DND-41 (cell line): ENCODE measurements at regions not wholly inside any gene's neighbourhood (a gene's known extent, or its start where the extent isn't known, plus 50 kb on each side); places are given as distances from the start of the nearest gene placed in this dataset.

ENCODE experiments used
- CTCF ChIP-seq: IDR thresholded peaks from 2 replicates; pipeline ENCODE4 v1.5.1; 2012; ENCODE audit warnings: borderline replicate concordance, low read length, moderate library complexity, mild to moderate bottlenecking; ENCODE audit not compliant: poor library complexity, severe bottlenecking; ENCODE audit errors: extremely low read depth
- EZH2 ChIP-seq: IDR thresholded peaks from 3 replicates; pipeline ENCODE4 v1.6.1; 2012; ENCODE audit warnings: borderline replicate concordance, low read depth, mild to moderate bottlenecking, moderate library complexity, low read length, inconsistent platforms; ENCODE audit not compliant: severe bottlenecking

- no peak for TF ChIP-seq CTCF
- no peak for TF ChIP-seq EZH2
These were observed 449.7 kb downstream of the PCDH7 start for GRCh38 chr4:31169846-31170245.
